Hepatocyte (in vitro differentiated cells): ENCODE measurements at regions not wholly inside any gene's neighbourhood (a gene's known extent, or its start where the extent isn't known, plus 50 kb on each side); places are given as distances from the start of the nearest gene placed in this dataset.

ENCODE experiments used
- CTCF ChIP-seq: fragments of 200-600 bp; sonication (generic); IDR thresholded peaks from 2 replicates; pipeline ENCODE4 v1.5.1; 2016; ENCODE audit warnings: antibody characterized with exemption, mild to moderate bottlenecking; ENCODE audit not compliant: poor library complexity
- EZH2phosphoT487 ChIP-seq: fragments of 200-600 bp; sonication (generic); IDR thresholded peaks from one replicate; pipeline ENCODE4 v1.6.1; 2018; ENCODE audit warnings: antibody characterized with exemption, mild to moderate bottlenecking, low read depth, moderate library complexity; ENCODE audit not compliant: unreplicated experiment, severe bottlenecking

GRCh38 chr6:112946051-112946450 lies 598.9 kb downstream of the RFPL4B start:
- TF ChIP-seq CTCF = no peak
- TF ChIP-seq EZH2phosphoT487 = no peak
